ENCODE measurements at regions not wholly inside any gene's neighbourhood (a gene's known extent, or its start where the extent isn't known, plus 50 kb on each side); places are given as distances from the start of the nearest gene placed in this dataset.

GRCh38 chr13:90568165-90568564 is 779.3 kb upstream of the MIR17HG start:
- Histone ChIP-seq H3K4me1 (ENCODE audit: insufficient read depth, low read length) (no peaks in the 10 kb centered on the region), H3K79me2 (ENCODE audit: low read length) (no peaks in the 10 kb centered on the region), H3K9me3 (ENCODE audit: low read length) (no peaks in the 10 kb centered on the region), H3K27me3 (ENCODE audit: low read length) (no peaks in the 10 kb centered on the region), H3K4me3 (ENCODE audit: low read length) (no peak overlapping the region), H3K9ac (ENCODE audit: low read length) (no peak overlapping the region), H3K36me3 (ENCODE audit: low read depth, low read length) (no peaks in the 10 kb centered on the region), H4K20me1 (ENCODE audit: low read length) (no peaks in the 10 kb centered on the region), H3K27ac (ENCODE audit: low read length) (no peak overlapping the region), H3K4me2 (ENCODE audit: low read length) (no peak overlapping the region), H3F3A (ENCODE audit: low read length, unreplicated experiment) (no peaks in the 10 kb centered on the region), H3K9me2 (replicated peaks; ENCODE audit: low read length) (no peaks in the 10 kb centered on the region), H2AFZ (ENCODE audit: low read length) (no peak overlapping the region)
- DNase-seq (no peak), ATAC-seq (no peak)
- intact Hi-C loops (cut with micrococcal nuclease), result no loop called here
- ChIA-PET CTCF (no interaction called here), POLR2A (ENCODE audit: unreplicated experiment) (no interaction called here)
- TF ChIP-seq EZH2 (IDR thresholded peaks at IDR 0.05; ENCODE audit: low read length, unreplicated experiment) (no peak), CTCF (conservative IDR thresholded peaks at IDR 0.05; ENCODE audit: low read depth, low read length) (no peak), EZH2phosphoT487 (IDR thresholded peaks at IDR 0.05; ENCODE audit: borderline replicate concordance, low read length) (no peak)
- BruUV-seq (replicated peaks), result no TSS peak

- no peak overlapping the region for H2AFZ ChIP-seq (ENCODE audit: low read length)
- no peak for DNase-seq
- H3K4me3 ChIP-seq (ENCODE audit: low read length), result no peak overlapping the region
- no peaks in the 10 kb centered on the region for H3K9me3 ChIP-seq (ENCODE audit: low read length)
- no peaks in the 10 kb centered on the region for H3K79me2 ChIP-seq (ENCODE audit: low read length)
- no peak overlapping the region for H3K9ac ChIP-seq (ENCODE audit: low read length)
- no peaks in the 10 kb centered on the region for H4K20me1 ChIP-seq (ENCODE audit: low read length)
- ChIA-PET CTCF (no interaction called here), POLR2A (ENCODE audit: unreplicated experiment) (no interaction called here)
- intact Hi-C loops (cut with micrococcal nuclease), result no loop called here
- no peaks in the 10 kb centered on the region for H3K36me3 ChIP-seq (ENCODE audit: low read depth, low read length)
- H3K4me1 ChIP-seq (ENCODE audit: insufficient read depth, low read length), result no peaks in the 10 kb centered on the region
- no peaks in the 10 kb centered on the region for H3F3A ChIP-seq (ENCODE audit: low read length, unreplicated experiment)
- no peaks in the 10 kb centered on the region for H3K27me3 ChIP-seq (ENCODE audit: low read length)
- H3K9me2 ChIP-seq (replicated peaks; ENCODE audit: low read length), result no peaks in the 10 kb centered on the region
- TF ChIP-seq EZH2 (IDR thresholded peaks at IDR 0.05; ENCODE audit: low read length, unreplicated experiment), result no peak
- TF ChIP-seq CTCF (conservative IDR thresholded peaks at IDR 0.05; ENCODE audit: low read depth, low read length), result no peak
- TF ChIP-seq EZH2phosphoT487 (IDR thresholded peaks at IDR 0.05; ENCODE audit: borderline replicate concordance, low read length), result no peak
- ATAC-seq, result no peak
- no peak overlapping the region for H3K27ac ChIP-seq (ENCODE audit: low read length)
- BruUV-seq (replicated peaks), result no TSS peak
- no peak overlapping the region for H3K4me2 ChIP-seq (ENCODE audit: low read length)
These were observed 771.4 kb upstream of the MIR17HG start for GRCh38 chr13:90576067-90576466.

GRCh38 chr13:90577726-90578125 is 769.8 kb upstream of the MIR17HG start:
- no peak overlapping the region for H2AFZ ChIP-seq (ENCODE audit: low read length)
- H3K4me3 ChIP-seq (ENCODE audit: low read length), result no peak overlapping the region
- POLR2A ChIA-PET (ENCODE audit: unreplicated experiment), result interaction anchor here (0.6 kb wide), 1 partner anchor 626 kb away, joined by 3 read pairs; no protein-coding TSS in a partner anchor
- intact Hi-C loops (cut with micrococcal nuclease), result no loop called here
- H3K9me3 ChIP-seq (ENCODE audit: low read length), result no peaks in the 10 kb centered on the region
- H3K27me3 ChIP-seq (ENCODE audit: low read length), result no peaks in the 10 kb centered on the region
- H4K20me1 ChIP-seq (ENCODE audit: low read length), result no peaks in the 10 kb centered on the region
- TF ChIP-seq EZH2 (IDR thresholded peaks at IDR 0.05; ENCODE audit: low read length, unreplicated experiment) (no peak), EZH2phosphoT487 (IDR thresholded peaks at IDR 0.05; ENCODE audit: borderline replicate concordance, low read length) (no peak), CTCF (conservative IDR thresholded peaks at IDR 0.05; ENCODE audit: low read depth, low read length) (no peak)
- no peaks in the 10 kb centered on the region for H3K4me1 ChIP-seq (ENCODE audit: insufficient read depth, low read length)
- H3F3A ChIP-seq (ENCODE audit: low read length, unreplicated experiment), result no peaks in the 10 kb centered on the region
- no TSS peak for BruUV-seq (replicated peaks)
- H3K79me2 ChIP-seq (ENCODE audit: low read length), result no peaks in the 10 kb centered on the region
- CTCF ChIA-PET, result no interaction called here
- no peak overlapping the region for H3K9ac ChIP-seq (ENCODE audit: low read length)
- H3K4me2 ChIP-seq (ENCODE audit: low read length), result no peak overlapping the region
- H3K27ac ChIP-seq (ENCODE audit: low read length), result no peak overlapping the region
- DNase-seq, result no peak
- H3K9me2 ChIP-seq (replicated peaks; ENCODE audit: low read length), result no peaks in the 10 kb centered on the region
- no peaks in the 10 kb centered on the region for H3K36me3 ChIP-seq (ENCODE audit: low read depth, low read length)
- ATAC-seq, result no peak
